Caco-2 (cell line): ENCODE measurements at regions not wholly inside any gene's neighbourhood (a gene's known extent, or its start where the extent isn't known, plus 50 kb on each side); places are given as distances from the start of the nearest gene placed in this dataset.

Experiments
- BruUV-seq: library from RNA; stranded (reverse); fragments of 400-500 nt; replicated peaks from 2 replicates; lab custom pipeline; 2021; lab: Mats Ljungman, UMichigan
- CTCF ChIA-PET: fragments of 300-600 bp; sonication (Branson Sonifier 250); formaldehyde crosslinking; loops from one replicate; lab custom pipeline; 2022; ENCODE audit warnings: antibody characterized with exemption; lab: Charles Lee
- POLR2A ChIA-PET: fragments of 300-600 bp; sonication (Branson Sonifier 250); formaldehyde crosslinking; loops from one replicate; lab custom pipeline; 2022; ENCODE audit warnings: antibody characterized with exemption; lab: Charles Lee
- DNase-seq, 2 experiments: peaks; one replicate each; pipeline versions ENCODE4 v3.0.0 to v3.0.0-alpha.2; 2020 to 2022
- H3K27me3 ChIP-seq: replicated peaks from 2 replicates; pipeline ENCODE4 v1.6.0; 2011; ENCODE audit warnings: low read length; ENCODE audit not compliant: control insufficient read depth, insufficient read depth
- H3K36me3 ChIP-seq: 2 replicates; pipeline ENCODE4 v1.5.1; 2011; ENCODE audit warnings: low read length; ENCODE audit not compliant: control insufficient read depth, insufficient read depth
- H3K4me1 ChIP-seq: fragments of 250-450 bp; sonication (Bioruptor Pico); 2 replicates; pipeline ENCODE4 v1.5.1; 2020; ENCODE audit warnings: mild to moderate bottlenecking
- H3K4me3 ChIP-seq: 2 replicates; pipeline ENCODE4 v1.5.1; 2011; ENCODE audit warnings: low read depth, mild to moderate bottlenecking, control low read depth, low read length
- H3K9me3 ChIP-seq: fragments of 250-450 bp; sonication (Bioruptor Pico); 2 replicates; pipeline ENCODE4 v1.5.1; 2020; ENCODE audit warnings: mild to moderate bottlenecking, moderate library complexity
- H3K27ac Mint-ChIP-seq: one replicate; pipeline ENCODE4 v1.8.0; 2022; ENCODE audit warnings: mixed read lengths; ENCODE audit not compliant: unreplicated experiment
- H3K27me3 Mint-ChIP-seq: one replicate; pipeline ENCODE4 v1.8.0; 2022; ENCODE audit warnings: mixed read lengths; ENCODE audit not compliant: insufficient read depth, unreplicated experiment
- H3K36me3 Mint-ChIP-seq: one replicate; pipeline ENCODE4 v1.8.0; 2022; ENCODE audit warnings: mild to moderate bottlenecking, mixed read lengths; ENCODE audit not compliant: insufficient read depth, unreplicated experiment
- H3K4me1 Mint-ChIP-seq: one replicate; pipeline ENCODE4 v1.8.0; 2022; ENCODE audit warnings: low read depth, mixed read lengths; ENCODE audit not compliant: unreplicated experiment
- H3K4me3 Mint-ChIP-seq: one replicate; pipeline ENCODE4 v1.8.0; 2022; ENCODE audit warnings: mild to moderate bottlenecking, moderate library complexity, mixed read lengths; ENCODE audit not compliant: unreplicated experiment
- H3K9me3 Mint-ChIP-seq: one replicate; pipeline ENCODE4 v1.8.0; 2022; ENCODE audit warnings: mixed read lengths; ENCODE audit not compliant: unreplicated experiment
- intact Hi-C: fragments of 100-400 bp; cut with micrococcal nuclease; formaldehyde crosslinking; loops from one replicate; pipeline ENCODE4 v1.10.0; 2022; ENCODE audit not compliant: unreplicated experiment
- TF ChIP-seq, protein P1 (sequence below), 2 experiments: fragments of 200-600 bp in 1 of 2; IDR thresholded peaks; 1 replicate in 1 of 2; 2 replicates in 1 of 2; pipeline versions ENCODE4 v1.5.1 to v1.8.0; 2011 to 2022; ENCODE audit warnings: antibody characterized with exemption in 1 of 2, control low read depth in 1 of 2, inconsistent platforms in 1 of 2, low read depth in 1 of 2, low read length in 1 of 2, mild to moderate bottlenecking in 1 of 2, moderate library complexity in 1 of 2; ENCODE audit not compliant: insufficient read depth in 1 of 2, severe bottlenecking in 1 of 2, unreplicated experiment in 1 of 2

DNA sequence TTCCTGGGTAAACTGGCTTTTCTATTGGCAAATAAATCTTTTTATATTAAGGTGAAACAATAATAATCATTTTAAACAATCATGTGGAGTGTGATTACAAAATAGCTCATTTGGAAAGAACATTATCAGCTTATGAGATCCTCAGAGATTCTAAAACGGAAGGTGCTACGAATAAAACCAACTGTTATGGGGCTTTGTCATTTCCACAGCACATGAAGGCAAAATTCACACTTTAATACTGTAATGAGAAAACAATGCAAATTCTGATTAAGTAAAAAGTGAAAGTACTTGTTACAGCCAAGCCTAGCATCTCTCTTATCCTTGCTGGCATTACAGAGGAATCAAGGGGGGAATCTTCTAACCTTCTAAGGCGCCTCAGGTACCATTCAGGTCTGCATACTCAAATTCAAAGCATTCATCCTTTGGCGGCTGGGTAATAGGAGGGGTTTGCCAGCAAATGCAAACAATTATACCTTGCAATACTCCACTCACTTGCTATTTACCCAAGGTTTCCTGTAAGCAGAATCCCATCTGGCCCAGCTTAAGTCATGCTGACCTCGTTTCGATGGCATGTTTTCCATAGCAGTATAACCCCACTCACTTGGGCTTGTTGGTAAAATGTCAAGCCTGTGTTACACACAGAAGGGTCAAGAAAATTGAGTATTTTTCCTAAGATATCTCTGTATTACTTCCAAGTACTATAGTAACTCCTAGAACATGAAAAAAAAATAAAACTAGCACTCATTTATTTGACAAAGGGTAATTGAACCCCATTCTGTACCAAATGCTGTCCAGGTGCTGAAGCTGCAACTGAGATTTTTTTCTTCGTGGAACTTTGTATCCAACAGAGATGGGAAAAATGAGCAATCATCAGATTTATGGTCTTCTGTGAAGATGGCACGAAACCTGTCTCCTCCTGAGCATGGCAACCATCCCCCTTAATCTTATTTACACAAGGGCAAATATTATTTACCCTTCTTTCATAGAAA lies 183.7 kb upstream of the LMCD1 start:
- intact Hi-C loops: no loop called here
- H3K4me3 Mint-ChIP-seq: no peak overlapping the region
- H3K36me3 Mint-ChIP-seq: no peaks in the 10 kb centered on the region
- Histone ChIP-seq H3K9me3 (no peaks in the 10 kb centered on the region), H3K4me3 (no peak overlapping the region), H3K4me1 (no peaks in the 10 kb centered on the region), H3K27me3 (no peaks in the 10 kb centered on the region; the same call in 1 of the 2 replicates), H3K36me3 (no peaks in the 10 kb centered on the region)
- ChIA-PET CTCF (no interaction called here), POLR2A (no interaction called here)
- no peak overlapping the region for H3K27ac Mint-ChIP-seq
- TF ChIP-seq, protein P1, sequence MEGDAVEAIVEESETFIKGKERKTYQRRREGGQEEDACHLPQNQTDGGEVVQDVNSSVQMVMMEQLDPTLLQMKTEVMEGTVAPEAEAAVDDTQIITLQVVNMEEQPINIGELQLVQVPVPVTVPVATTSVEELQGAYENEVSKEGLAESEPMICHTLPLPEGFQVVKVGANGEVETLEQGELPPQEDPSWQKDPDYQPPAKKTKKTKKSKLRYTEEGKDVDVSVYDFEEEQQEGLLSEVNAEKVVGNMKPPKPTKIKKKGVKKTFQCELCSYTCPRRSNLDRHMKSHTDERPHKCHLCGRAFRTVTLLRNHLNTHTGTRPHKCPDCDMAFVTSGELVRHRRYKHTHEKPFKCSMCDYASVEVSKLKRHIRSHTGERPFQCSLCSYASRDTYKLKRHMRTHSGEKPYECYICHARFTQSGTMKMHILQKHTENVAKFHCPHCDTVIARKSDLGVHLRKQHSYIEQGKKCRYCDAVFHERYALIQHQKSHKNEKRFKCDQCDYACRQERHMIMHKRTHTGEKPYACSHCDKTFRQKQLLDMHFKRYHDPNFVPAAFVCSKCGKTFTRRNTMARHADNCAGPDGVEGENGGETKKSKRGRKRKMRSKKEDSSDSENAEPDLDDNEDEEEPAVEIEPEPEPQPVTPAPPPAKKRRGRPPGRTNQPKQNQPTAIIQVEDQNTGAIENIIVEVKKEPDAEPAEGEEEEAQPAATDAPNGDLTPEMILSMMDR (IDR thresholded peaks at IDR 0.05; ENCODE audit: insufficient read depth in 1 of 2, low read depth in 1 of 2, low read length in 1 of 2, severe bottlenecking in 1 of 2, unreplicated experiment in 1 of 2): no peak
- BruUV-seq: no TSS peak
- H3K4me1 Mint-ChIP-seq: no peaks in the 10 kb centered on the region
- H3K27me3 Mint-ChIP-seq: peaks cover 2% of the 10 kb centered on the region
- no peak for DNase-seq
- H3K9me3 Mint-ChIP-seq: no peaks in the 10 kb centered on the region

- TF ChIP-seq, protein P1 (IDR thresholded peaks at IDR 0.05; ENCODE audit: insufficient read depth in 1 of 2, low read depth in 1 of 2, low read length in 1 of 2, severe bottlenecking in 1 of 2, unreplicated experiment in 1 of 2): no peak
- Mint-ChIP-seq H3K4me1 (no peaks in the 10 kb centered on the region), H3K36me3 (no peaks in the 10 kb centered on the region), H3K27ac (no peak overlapping the region), H3K27me3 (peaks cover 4% of the 10 kb centered on the region), H3K9me3 (no peaks in the 10 kb centered on the region), H3K4me3 (no peak overlapping the region)
- Histone ChIP-seq H3K4me1 (no peaks in the 10 kb centered on the region), H3K9me3 (no peaks in the 10 kb centered on the region), H3K27me3 (no peaks in the 10 kb centered on the region; the same call in 1 of the 2 replicates), H3K4me3 (no peak overlapping the region), H3K36me3 (no peaks in the 10 kb centered on the region)
- intact Hi-C loops: no loop called here
- ChIA-PET CTCF (no interaction called here), POLR2A (no interaction called here)
- BruUV-seq: no TSS peak
- no peak for DNase-seq
Measured at GRCh38 chr3:8319935-8320634, 181.5 kb upstream of the LMCD1 start.

- H3K36me3 ChIP-seq: no peaks in the 10 kb centered on the region
- Mint-ChIP-seq H3K36me3 (no peaks in the 10 kb centered on the region), H3K4me1 (no peaks in the 10 kb centered on the region), H3K27ac (no peak overlapping the region), H3K9me3 (no peaks in the 10 kb centered on the region), H3K4me3 (no peak overlapping the region), H3K27me3 (peaks cover 4% of the 10 kb centered on the region)
- no peaks in the 10 kb centered on the region; the same call in 1 of the 2 replicates for H3K27me3 ChIP-seq
- H3K4me3 ChIP-seq: no peak overlapping the region
- ChIA-PET POLR2A (no interaction called here), CTCF (no interaction called here)
- TF ChIP-seq, protein P1 (IDR thresholded peaks at IDR 0.05; ENCODE audit: insufficient read depth in 1 of 2, low read depth in 1 of 2, low read length in 1 of 2, severe bottlenecking in 1 of 2, unreplicated experiment in 1 of 2): no peak
- H3K4me1 ChIP-seq: no peaks in the 10 kb centered on the region
- intact Hi-C loops: no loop called here
- H3K9me3 ChIP-seq: no peaks in the 10 kb centered on the region
- DNase-seq: no peak
- BruUV-seq: no TSS peak
Measured at GRCh38 chr3:8320711-8321458, 180.7 kb upstream of the LMCD1 start.
